ENCODE measurements at regions not wholly inside any gene's neighbourhood (a gene's known extent, or its start where the extent isn't known, plus 50 kb on each side); places are given as distances from the start of the nearest gene placed in this dataset.
"Not testable (repeated sequence)": the region's sequence is repeated elsewhere in the genome, so short reads cannot be mapped to it uniquely, and the experiment has no call there.

- DNase-seq (ENCODE audit: low spot score), result no peak
Measured at GRCh38 chr12:25424211-25424731, 128.8 kb downstream of the LMNTD1 start.

DNA sequence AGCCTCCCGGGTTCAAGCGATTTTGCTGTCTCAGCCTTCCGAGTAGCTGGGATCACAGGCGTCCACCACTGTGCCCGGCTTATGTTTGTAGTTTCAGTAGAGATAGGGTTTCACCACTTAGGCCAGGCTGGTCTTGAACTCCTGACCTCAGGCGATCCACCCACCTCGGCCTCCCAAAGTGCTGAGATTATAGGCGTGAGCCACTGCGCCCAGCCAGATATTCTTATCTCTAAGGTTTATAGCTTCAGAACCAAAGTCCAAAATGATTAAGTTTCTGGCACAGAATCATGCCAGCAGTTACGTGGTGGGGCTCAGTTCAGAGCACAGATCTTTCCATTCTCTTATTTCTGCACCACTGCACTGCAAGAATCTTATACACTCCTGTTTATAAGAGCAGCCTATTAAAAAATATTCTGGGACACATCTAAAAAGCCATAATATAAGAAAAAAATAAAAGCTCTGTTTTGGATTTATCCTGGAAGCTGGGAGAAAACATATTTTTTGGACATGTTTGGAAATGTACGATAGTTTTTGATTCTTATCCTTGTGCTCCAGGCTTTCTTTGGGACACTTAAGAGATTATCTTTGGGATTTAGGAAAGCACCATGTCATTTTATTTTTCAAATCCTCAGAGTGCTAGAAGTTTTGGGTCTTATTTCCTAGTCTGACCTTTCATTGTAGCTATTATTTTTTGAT is 129.6 kb downstream of the LMNTD1 start:
- no peak for DNase-seq (ENCODE audit: low spot score)

DNA sequence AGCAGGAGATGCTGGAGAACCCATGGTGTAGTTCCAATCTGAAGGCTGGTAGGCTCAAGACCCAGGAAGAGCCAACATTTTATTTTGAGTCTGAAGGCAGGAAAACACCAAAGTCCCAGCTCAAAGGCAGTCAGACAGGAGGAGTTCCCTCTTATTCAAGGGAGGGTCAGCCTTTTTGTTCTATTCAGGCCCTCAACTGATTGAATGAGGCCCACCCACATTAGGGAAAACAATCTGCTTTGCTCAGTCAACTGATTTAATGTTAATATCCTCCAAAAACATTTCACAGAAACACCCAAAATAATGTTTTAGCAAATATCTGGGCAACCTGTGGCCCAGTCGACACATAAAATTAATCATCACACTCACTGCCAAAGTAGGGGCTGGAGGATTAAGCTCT is 130.8 kb downstream of the LMNTD1 start:
- DNase-seq (ENCODE audit: low spot score), result no peak

- DNase-seq (ENCODE audit: low spot score), result no peak
Measured at GRCh38 chr12:25421651-25422167, 131.4 kb downstream of the LMNTD1 start.

DNA sequence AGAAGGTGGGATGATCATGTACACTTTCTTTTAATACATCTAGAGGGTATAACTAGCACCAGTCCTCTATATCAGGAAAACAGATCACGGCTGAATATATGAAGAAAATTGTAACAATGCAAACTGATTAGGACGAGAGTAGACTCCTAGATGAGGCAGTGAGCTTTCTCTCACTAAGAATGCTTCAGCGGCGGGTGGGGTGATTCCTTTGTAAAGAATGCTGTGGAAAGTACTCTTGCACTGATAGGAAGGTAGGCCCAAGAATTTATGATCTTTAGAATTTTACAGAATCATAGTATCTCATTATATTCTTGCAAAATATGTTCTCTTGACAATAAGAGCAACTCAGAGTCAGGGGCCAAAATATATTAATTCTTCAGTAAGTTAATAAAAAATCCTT is 133.0 kb downstream of the LMNTD1 start:
- no peak for DNase-seq (ENCODE audit: low spot score)

- no peak for DNase-seq (ENCODE audit: low spot score)
Measured at GRCh38 chr12:25419595-25419994, 133.5 kb downstream of the LMNTD1 start.

GRCh38 chr12:25417071-25417470 is 136.0 kb downstream of the LMNTD1 start:
- no peak for DNase-seq (ENCODE audit: low spot score)

GRCh38 chr12:25416516-25416915 is 136.6 kb downstream of the LMNTD1 start:
- no peak for DNase-seq (ENCODE audit: low spot score)

GRCh38 chr12:25415004-25415403 is 138.1 kb downstream of the LMNTD1 start:
- DNase-seq (ENCODE audit: low spot score), result no peak

DNA sequence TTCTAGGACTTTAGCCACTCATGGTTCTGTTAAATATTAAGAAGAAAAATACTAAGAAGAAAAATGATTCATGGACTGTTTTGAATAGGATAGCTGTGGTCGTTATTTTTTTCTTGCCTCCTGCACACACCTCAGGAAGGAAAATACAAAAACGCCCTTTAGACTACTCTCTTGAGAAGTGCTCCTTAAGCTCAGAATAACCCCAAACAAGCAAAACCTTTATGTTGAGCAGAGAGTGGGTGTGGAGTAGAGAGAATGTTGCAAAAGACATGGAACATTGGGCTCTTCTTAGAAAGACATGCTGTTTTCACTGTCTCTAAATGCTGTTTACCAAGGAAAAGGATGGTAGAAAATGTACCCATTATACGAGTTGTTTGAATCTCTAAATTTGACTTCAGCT is 140.3 kb downstream of the LMNTD1 start:
- no peak for DNase-seq (ENCODE audit: low spot score)

DNA sequence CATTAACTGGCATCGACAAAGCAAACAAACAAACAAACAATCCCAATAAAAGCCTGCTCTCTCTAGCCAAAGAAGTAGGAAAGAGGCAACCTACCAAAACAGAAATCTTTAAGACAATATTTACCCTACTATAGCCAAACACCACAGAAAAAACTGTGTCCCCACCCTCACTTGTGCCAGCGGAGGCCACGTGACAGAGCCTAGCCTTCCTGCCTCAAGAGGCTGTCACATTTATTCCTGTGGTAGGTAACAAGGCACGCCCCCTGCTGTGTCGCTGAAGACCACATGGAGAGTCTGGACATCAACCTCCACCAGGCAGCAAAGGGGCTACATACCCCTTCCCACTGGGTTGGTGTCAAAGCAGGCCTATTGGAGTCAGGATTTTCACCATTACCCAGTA is 148.1 kb downstream of the LMNTD1 start:
- DNase-seq (ENCODE audit: low spot score), result no peak

DNA sequence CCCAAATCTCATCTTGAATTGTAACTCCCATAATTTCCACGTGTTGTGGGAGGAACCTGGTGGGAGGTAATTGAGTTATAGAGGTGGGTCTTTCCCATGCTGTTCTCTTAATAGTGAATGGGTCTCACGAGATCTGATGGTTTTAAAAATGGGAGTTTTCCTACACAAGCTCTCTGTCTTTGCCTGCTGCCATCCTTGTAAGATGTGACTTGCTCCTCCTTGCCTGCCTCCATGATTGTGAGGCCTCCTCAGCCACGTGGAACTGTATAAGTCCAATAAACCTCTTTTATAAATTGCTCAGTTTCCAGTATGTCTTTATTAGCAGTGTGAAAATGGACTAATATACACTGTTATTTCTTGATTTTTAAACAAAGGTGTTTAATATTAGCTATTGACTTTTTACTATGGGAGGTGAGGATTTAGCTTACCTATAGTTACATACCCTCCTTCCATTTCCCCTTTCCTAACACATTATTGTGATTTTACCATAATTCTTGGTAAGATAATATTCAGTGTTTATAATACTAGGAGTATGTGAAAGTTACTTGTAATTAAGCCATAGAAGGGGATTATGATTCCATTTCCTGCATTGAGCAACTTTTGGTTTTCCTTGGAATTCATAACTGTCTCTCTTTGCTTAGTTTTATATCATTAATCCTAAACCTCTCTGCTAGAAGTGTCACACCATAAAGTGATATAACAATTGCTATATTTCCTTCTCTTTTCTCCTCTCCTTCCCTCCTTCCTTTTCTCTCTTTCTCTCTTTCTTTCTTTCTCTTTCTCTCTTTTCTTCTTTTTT is 151.0 kb upstream of the KRAS start:
- DNase-seq (ENCODE audit: low spot score), result no peak

- no peak for DNase-seq (ENCODE audit: low spot score)
Measured at GRCh38 chr12:25397001-25397400, 146.3 kb upstream of the KRAS start.

GRCh38 chr12:25395227-25395626 is 144.5 kb upstream of the KRAS start:
- no peak for DNase-seq (ENCODE audit: low spot score)

GRCh38 chr12:25394775-25395174 is 144.0 kb upstream of the KRAS start:
- not testable (repeated sequence) for DNase-seq (ENCODE audit: low spot score)

DNA sequence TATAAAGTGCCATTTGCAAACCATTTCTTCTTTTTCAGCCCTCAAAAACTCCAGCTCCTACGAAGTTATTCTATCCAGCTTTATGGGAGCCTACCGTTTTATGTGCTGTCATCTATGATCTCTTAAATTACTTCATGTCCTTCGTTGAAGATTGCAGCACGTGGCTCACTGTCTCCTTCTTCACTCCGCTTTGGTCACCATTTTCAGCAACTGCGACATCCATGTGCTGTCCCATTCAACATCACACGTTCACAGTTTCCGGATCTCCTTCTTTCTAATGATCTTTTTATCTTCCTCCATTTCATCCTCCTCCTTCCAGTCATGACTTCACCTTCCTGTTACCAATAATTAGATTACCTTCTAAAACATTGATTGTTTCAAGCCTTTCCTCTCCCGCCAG is 143.3 kb upstream of the KRAS start:
- DNase-seq (ENCODE audit: low spot score), result no peak

DNA sequence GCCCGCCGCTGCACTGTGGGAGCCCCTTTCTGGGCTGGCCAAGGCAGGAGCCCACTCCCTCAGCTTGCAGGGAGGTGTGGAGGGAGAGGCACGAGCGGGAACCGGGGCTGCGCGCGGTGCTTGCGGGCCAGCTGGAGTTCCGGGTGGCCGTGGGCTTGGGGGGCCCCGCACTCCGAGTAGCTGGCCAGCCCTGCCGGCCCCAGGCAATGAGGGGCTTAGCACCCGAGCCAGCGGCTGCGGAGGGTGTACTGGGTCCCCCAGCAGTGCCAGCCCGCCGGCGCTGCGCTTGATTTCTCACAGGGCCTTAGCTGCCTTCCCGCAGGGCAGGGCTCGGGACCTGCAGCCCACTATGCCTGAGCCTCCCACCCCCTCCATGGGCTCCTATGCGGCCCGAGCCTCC is 140.6 kb upstream of the KRAS start:
- DNase-seq (ENCODE audit: low spot score), result not testable (repeated sequence)

DNA sequence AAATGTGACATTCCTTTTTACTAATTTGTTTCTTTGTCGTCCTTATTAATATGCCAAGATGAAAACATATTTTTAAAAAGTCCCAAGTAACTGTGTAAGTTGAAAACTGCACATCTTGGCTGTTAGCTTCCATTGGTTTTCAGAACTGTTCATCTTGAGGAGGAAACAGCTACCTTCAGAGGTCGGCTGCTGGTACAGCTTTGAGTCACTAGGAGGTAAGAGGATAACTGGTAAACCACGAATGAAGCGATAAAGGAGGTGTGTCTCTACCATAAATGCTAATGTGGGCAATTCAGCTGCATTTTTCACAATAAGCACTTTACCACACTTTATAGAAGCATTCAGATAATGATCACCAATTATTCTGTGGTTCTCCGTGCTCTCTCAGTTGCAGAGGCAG is 137.5 kb upstream of the KRAS start:
- DNase-seq (ENCODE audit: low spot score), result peak; percentile 55

- no peak for DNase-seq (ENCODE audit: low spot score)
Measured at GRCh38 chr12:25387732-25388050, 137.0 kb upstream of the KRAS start.

GRCh38 chr12:25386831-25387731 is 136.4 kb upstream of the KRAS start:
- peak; percentile 89 for DNase-seq (ENCODE audit: low spot score)

DNA sequence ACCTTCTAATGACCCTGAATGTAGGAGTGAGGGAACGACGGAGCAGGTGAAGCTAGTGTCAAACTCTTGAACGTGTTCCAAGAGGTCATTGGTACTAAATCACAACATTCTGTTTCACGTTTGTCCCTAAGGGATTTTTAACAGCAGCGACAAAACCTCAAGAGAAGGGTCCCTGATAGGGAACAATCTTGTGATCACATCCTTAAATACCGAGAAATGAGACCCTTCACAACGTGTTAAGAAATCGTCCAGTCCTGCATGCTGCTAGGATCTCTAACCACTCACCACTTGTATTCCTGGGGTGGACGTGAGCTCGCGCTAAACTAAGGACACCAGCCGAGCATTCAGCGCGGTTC is 134.1 kb upstream of the KRAS start:
- no peak for DNase-seq (ENCODE audit: low spot score)
